ENCODE measurements at regions not wholly inside any gene's neighbourhood (a gene's known extent, or its start where the extent isn't known, plus 50 kb on each side); places are given as distances from the start of the nearest gene placed in this dataset.

- no peaks in the 10 kb centered on the region for H3K9me1 ChIP-seq (ENCODE audit: insufficient read depth, low read length)
- intact Hi-C loops (cut with micrococcal nuclease) (no loop called here), dilution Hi-C loops (cut with HindIII; ENCODE audit: low sequenced_read_pairs, unreplicated experiment) (no loop called here), in situ Hi-C loops (cut with MboI; ENCODE audit: low sequenced_read_pairs) (no loop called here)
- ATAC-seq (ENCODE audit: low read depth) (no peak), DNase-seq (no peak)
- H2BK120ac ChIP-seq (ENCODE audit: low read depth, low read length), result no peak overlapping the region
- no peak overlapping the region for H3K56ac ChIP-seq (ENCODE audit: extremely low read depth, insufficient read depth, low read length)
- H3K4me2 ChIP-seq (ENCODE audit: low read depth, low read length), result no peak overlapping the region
- no peak overlapping the region for H2AK5ac ChIP-seq (ENCODE audit: low read depth, low read length)
- BruUV-seq (replicated peaks), result no TSS peak
- no peak overlapping the region for H2BK5ac ChIP-seq (ENCODE audit: low read depth, low read length, poor library complexity, severe bottlenecking)
- no peak overlapping the region for H4K5ac ChIP-seq (ENCODE audit: low read depth, low read length)
- no peaks in the 10 kb centered on the region for H3K4me1 ChIP-seq (ENCODE audit: control insufficient read depth, insufficient read depth, low read length)
- H3K36me3 ChIP-seq (ENCODE audit: control insufficient read depth, insufficient read depth, low read length), result no peaks in the 10 kb centered on the region
- TF ChIP-seq ELK1 (IDR thresholded peaks at IDR 0.05; ENCODE audit: borderline replicate concordance, low read depth, low read length) (no peak), RFX5 (IDR thresholded peaks at IDR 0.05; ENCODE audit: low read depth, low read length) (no peak), CHD1 (IDR thresholded peaks at IDR 0.05; ENCODE audit: low read depth, low read length) (no peak), NFE2L2 (IDR thresholded peaks at IDR 0.05; ENCODE audit: low read depth, low read length) (no peak), SMC3 (IDR thresholded peaks at IDR 0.05; ENCODE audit: low read depth, low read length) (no peak), MAFK (IDR thresholded peaks at IDR 0.05; ENCODE audit: low read depth, low read length) (no peak), MAZ (IDR thresholded peaks at IDR 0.05; ENCODE audit: borderline replicate concordance, low read depth, low read length) (no peak), RCOR1 (IDR thresholded peaks at IDR 0.05; ENCODE audit: insufficient replicate concordance, low read length) (no peak), CEBPB (IDR thresholded peaks at IDR 0.05; ENCODE audit: low read depth, low read length) (no peak), FOS (IDR thresholded peaks at IDR 0.05; ENCODE audit: low read depth, low read length) (no peak), RAD21 (IDR thresholded peaks at IDR 0.05; ENCODE audit: low read length) (no peak), USF2 (IDR thresholded peaks at IDR 0.05; ENCODE audit: low read depth, low read length) (no peak), BHLHE40 (IDR thresholded peaks at IDR 0.05; ENCODE audit: low read depth, low read length) (no peak), MXI1 (IDR thresholded peaks at IDR 0.05; ENCODE audit: borderline replicate concordance, low read depth, low read length) (no peak), CTCF (conservative IDR thresholded peaks at IDR 0.05; ENCODE audit: low read depth, low read length) (no peak), POLR2A (IDR thresholded peaks at IDR 0.05; ENCODE audit: low read depth, low read length) (no peak)
- H3K4me3 ChIP-seq (ENCODE audit: insufficient read depth, low read depth, low read length), result no peak overlapping the region
- no CpG with 5 or more reads among the region's 2 CpGs for WGBS, 2 experiments (ENCODE audit: extremely low coverage in 2 of 2, insufficient read length in 1 of 2)
- H2BK15ac ChIP-seq (ENCODE audit: low read depth, low read length), result no peak overlapping the region
- H3K23ac ChIP-seq (ENCODE audit: low read depth, low read length), result no peak overlapping the region
- H4K8ac ChIP-seq (ENCODE audit: low read depth in 2 of 2, low read length in 2 of 2), result no peak overlapping the region
- no peaks in the 10 kb centered on the region for H3K27me3 ChIP-seq (ENCODE audit: control insufficient read depth, insufficient read depth, low read length)
- H3K14ac ChIP-seq (replicated peaks; ENCODE audit: low read depth, low read length), result no peak overlapping the region
- H2BK20ac ChIP-seq (ENCODE audit: low read depth, low read length), result no peak overlapping the region
- no peak overlapping the region for H3K27ac ChIP-seq (ENCODE audit: insufficient read depth, low read length)
- no peaks in the 10 kb centered on the region for H3K9me3 ChIP-seq (ENCODE audit: control insufficient read depth, insufficient read depth, low read length)
- H3K4ac ChIP-seq (ENCODE audit: low read depth, low read length), result no peak overlapping the region
- H3K79me1 ChIP-seq (ENCODE audit: low read depth in 1 of 2, low read length in 2 of 2), result no peaks in the 10 kb centered on the region
- no peak overlapping the region for H3K9ac ChIP-seq (ENCODE audit: low read depth, low read length)
- no peak overlapping the region for H2AFZ ChIP-seq (replicated peaks; ENCODE audit: low read length, poor library complexity)
- H4K91ac ChIP-seq (ENCODE audit: insufficient read depth, low read depth, low read length), result no peak overlapping the region
- CTCF ChIA-PET, result no interaction called here
- H2AK9ac ChIP-seq (replicated peaks; ENCODE audit: low read depth, low read length, poor library complexity), result no peak overlapping the region
- POLR2A ChIA-PET (ENCODE audit: unreplicated experiment), result no interaction called here
- H3K18ac ChIP-seq (ENCODE audit: low read depth, low read length), result no peak overlapping the region
- H4K20me1 ChIP-seq (ENCODE audit: insufficient read depth, low read length), result no peaks in the 10 kb centered on the region
Measured at GRCh38 chr4:187098429-187098828, 374.8 kb upstream of the FAT1 start.
